ENCODE measurements at regions not wholly inside any gene's neighbourhood (a gene's known extent, or its start where the extent isn't known, plus 50 kb on each side); places are given as distances from the start of the nearest gene placed in this dataset.

DNA sequence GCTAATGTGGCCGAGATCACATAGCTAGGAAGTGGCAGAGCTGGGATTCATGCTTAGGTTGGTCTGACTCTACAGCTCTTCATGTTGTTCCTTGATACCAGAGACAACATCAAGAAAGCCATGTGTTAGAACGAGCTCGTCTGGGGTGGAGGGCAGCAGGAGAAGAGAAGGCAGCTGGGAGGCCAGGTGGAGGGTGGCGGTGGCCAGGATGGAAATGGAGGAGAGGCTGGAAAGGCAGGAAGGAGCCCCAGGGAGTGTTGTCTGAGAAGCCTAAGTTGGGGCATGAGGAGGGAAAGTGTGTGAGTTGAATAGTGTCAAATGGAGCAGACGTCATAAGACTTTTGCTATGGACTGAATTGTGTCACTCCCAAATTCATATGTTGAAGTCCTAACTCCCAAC, 315.3 kb downstream of the GADD45G start:
- POLR2A ChIA-PET, result no interaction called here
- BruUV-seq (replicated peaks), result no TSS peak

More for the DNA sequence above, 315.3 kb downstream of the GADD45G start:
- CTCF ChIA-PET, result interaction anchor here (2.1 to 3.2 kb wide), 2 partner anchors 317 to 322 kb away, joined by 7 to 13 read pairs; no protein-coding TSS in a partner anchor
- no peaks in the 10 kb centered on the region for H4K20me1 ChIP-seq (ENCODE audit: insufficient read depth)
- H3K79me2 ChIP-seq (ENCODE audit: insufficient read depth, low read length), result no peaks in the 10 kb centered on the region
- no peak overlapping the region for H3K4me3 ChIP-seq (replicated peaks in 1 of 2; ENCODE audit: low read depth in 1 of 2, low read length in 2 of 2)
- H3K4me1 ChIP-seq (ENCODE audit: control insufficient read depth in 1 of 2, insufficient read depth in 2 of 2, low read length in 2 of 2), result peaks cover 3 to 4% of the 10 kb centered on the region in 2 experiments; a peak in 2 of 4 replicates
- H3K27me3 ChIP-seq (ENCODE audit: insufficient read depth, low read length), result peaks cover 26% of the 10 kb centered on the region
- intact Hi-C loops (cut with micrococcal nuclease), result no loop called here
- no peak overlapping the region for H3K4me2 ChIP-seq (ENCODE audit: low read length)
- no peaks in the 10 kb centered on the region for H3K9me3 ChIP-seq (ENCODE audit: control insufficient read depth in 1 of 2, insufficient read depth in 1 of 2, low read depth in 1 of 2, low read length in 2 of 2)
- H3K9ac ChIP-seq (ENCODE audit: low read length), result no peak overlapping the region
- RAD21 ChIA-PET (ENCODE audit: low non-redundant PET in 1 of 2, low total read pairs in 2 of 2, uncharacterized antibody in 2 of 2, unreplicated experiment in 2 of 2), result no interaction called here
- ATAC-seq (no peak), DNase-seq (ENCODE audit: low read depth, low spot score) (no peak)
- no peak for TF ChIP-seq FOSL1 (IDR thresholded peaks at IDR 0.05; ENCODE audit: low read depth)
- no peak for TF ChIP-seq ZNF274 (IDR thresholded peaks at IDR 0.05; ENCODE audit: low read depth, low read length)
- no peak for TF ChIP-seq EZH2 (IDR thresholded peaks at IDR 0.05)
- no peak for TF ChIP-seq CEBPB (IDR thresholded peaks at IDR 0.05; ENCODE audit: low read depth)
- TF ChIP-seq ELF1 (IDR thresholded peaks at IDR 0.05; ENCODE audit: borderline replicate concordance, low read depth), result no peak
- TF ChIP-seq, protein P1, sequence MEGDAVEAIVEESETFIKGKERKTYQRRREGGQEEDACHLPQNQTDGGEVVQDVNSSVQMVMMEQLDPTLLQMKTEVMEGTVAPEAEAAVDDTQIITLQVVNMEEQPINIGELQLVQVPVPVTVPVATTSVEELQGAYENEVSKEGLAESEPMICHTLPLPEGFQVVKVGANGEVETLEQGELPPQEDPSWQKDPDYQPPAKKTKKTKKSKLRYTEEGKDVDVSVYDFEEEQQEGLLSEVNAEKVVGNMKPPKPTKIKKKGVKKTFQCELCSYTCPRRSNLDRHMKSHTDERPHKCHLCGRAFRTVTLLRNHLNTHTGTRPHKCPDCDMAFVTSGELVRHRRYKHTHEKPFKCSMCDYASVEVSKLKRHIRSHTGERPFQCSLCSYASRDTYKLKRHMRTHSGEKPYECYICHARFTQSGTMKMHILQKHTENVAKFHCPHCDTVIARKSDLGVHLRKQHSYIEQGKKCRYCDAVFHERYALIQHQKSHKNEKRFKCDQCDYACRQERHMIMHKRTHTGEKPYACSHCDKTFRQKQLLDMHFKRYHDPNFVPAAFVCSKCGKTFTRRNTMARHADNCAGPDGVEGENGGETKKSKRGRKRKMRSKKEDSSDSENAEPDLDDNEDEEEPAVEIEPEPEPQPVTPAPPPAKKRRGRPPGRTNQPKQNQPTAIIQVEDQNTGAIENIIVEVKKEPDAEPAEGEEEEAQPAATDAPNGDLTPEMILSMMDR (IDR thresholded peaks at IDR 0.05 in 2 of 3, conservative IDR thresholded peaks at IDR 0.05 in 1 of 3; ENCODE audit: borderline replicate concordance in 1 of 3, insufficient read depth in 1 of 3, low read depth in 2 of 3, low read length in 2 of 3), result no peak
- TF ChIP-seq SP1 (IDR thresholded peaks at IDR 0.05; ENCODE audit: low read depth), result no peak
- TF ChIP-seq EZH2phosphoT487 (IDR thresholded peaks at IDR 0.05; ENCODE audit: borderline replicate concordance), result no peak
- no peak for TF ChIP-seq CBX3 (IDR thresholded peaks at IDR 0.05; ENCODE audit: low read depth)
- TF ChIP-seq, protein P2, sequence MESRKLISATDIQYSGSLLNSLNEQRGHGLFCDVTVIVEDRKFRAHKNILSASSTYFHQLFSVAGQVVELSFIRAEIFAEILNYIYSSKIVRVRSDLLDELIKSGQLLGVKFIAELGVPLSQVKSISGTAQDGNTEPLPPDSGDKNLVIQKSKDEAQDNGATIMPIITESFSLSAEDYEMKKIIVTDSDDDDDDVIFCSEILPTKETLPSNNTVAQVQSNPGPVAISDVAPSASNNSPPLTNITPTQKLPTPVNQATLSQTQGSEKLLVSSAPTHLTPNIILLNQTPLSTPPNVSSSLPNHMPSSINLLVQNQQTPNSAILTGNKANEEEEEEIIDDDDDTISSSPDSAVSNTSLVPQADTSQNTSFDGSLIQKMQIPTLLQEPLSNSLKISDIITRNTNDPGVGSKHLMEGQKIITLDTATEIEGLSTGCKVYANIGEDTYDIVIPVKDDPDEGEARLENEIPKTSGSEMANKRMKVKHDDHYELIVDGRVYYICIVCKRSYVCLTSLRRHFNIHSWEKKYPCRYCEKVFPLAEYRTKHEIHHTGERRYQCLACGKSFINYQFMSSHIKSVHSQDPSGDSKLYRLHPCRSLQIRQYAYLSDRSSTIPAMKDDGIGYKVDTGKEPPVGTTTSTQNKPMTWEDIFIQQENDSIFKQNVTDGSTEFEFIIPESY (IDR thresholded peaks at IDR 0.05; ENCODE audit: extremely low read depth, insufficient replicate concordance, low read length), result no peak
- TF ChIP-seq, protein P3, sequence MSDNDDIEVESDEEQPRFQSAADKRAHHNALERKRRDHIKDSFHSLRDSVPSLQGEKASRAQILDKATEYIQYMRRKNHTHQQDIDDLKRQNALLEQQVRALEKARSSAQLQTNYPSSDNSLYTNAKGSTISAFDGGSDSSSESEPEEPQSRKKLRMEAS (IDR thresholded peaks at IDR 0.05), result no peak
- no peak overlapping the region for H2AFZ ChIP-seq (ENCODE audit: low read depth, low read length, poor library complexity, severe bottlenecking)
- no peaks in the 10 kb centered on the region for H3K9me2 ChIP-seq (ENCODE audit: insufficient read depth)
- no peak overlapping the region for H3K27ac ChIP-seq (ENCODE audit: low read depth, low read length)
- H3K36me3 ChIP-seq (ENCODE audit: control insufficient read depth in 1 of 2, insufficient read depth in 2 of 2, low read length in 2 of 2), result no peaks in the 10 kb centered on the region
